H1 (cell line): ENCODE measurements at regions not wholly inside any gene's neighbourhood (a gene's known extent, or its start where the extent isn't known, plus 50 kb on each side); places are given as distances from the start of the nearest gene placed in this dataset.

Source experiments
- CTCF ChIA-PET: fragments of 300-600 bp; sonication (Branson Sonifier 250); formaldehyde crosslinking; loops from one replicate; lab custom pipeline; 2021; ENCODE audit not compliant: partially characterized antibody; lab: Charles Lee
- POLR2A ChIA-PET: fragments of 300-600 bp; sonication (Branson Sonifier 250); formaldehyde crosslinking; loops from one replicate; lab custom pipeline; 2021; ENCODE audit warnings: inconsistent platforms; ENCODE audit not compliant: partially characterized antibody; lab: Charles Lee
- DNase-seq, 2 experiments: peaks; one replicate each; pipeline versions ENCODE4 v3.0.0 to v3.0.0-alpha.2; 2010 to 2022; ENCODE audit warnings: low spot score in 2 of 2, low read depth in 1 of 2, mixed read lengths in 1 of 2
- FAIRE-seq: peaks from 2 replicates; lab custom pipeline; 2011; peaks lifted over from hg19 to GRCh38; lab: Jason Lieb, UNC
- H2AFZ ChIP-seq: 2 replicates; pipeline ENCODE4 v1.8.1; 2012; ENCODE audit warnings: low read length, inconsistent platforms
- H2AK5ac ChIP-seq: 2 replicates; pipeline ENCODE4 v1.6.1; 2013; ENCODE audit warnings: low read depth, low read length
- H2BK120ac ChIP-seq: replicated peaks from 2 replicates; pipeline ENCODE3; 2013; ENCODE audit warnings: low read depth, low read length, inconsistent platforms
- H2BK12ac ChIP-seq: 2 replicates; pipeline ENCODE4 v1.6.1; 2013; ENCODE audit warnings: low read depth, low read length
- H2BK15ac ChIP-seq: 2 replicates; pipeline ENCODE4 v1.6.1; 2013; ENCODE audit warnings: low read length
- H2BK20ac ChIP-seq: 2 replicates; pipeline ENCODE4 v1.6.1; 2013; ENCODE audit warnings: low read length
- H2BK5ac ChIP-seq: 2 replicates; pipeline ENCODE4 v1.6.1; 2013; ENCODE audit warnings: low read depth, low read length
- H3K14ac ChIP-seq: 2 replicates; pipeline ENCODE4 v1.6.1; 2013; ENCODE audit warnings: inconsistent platforms; ENCODE audit not compliant: insufficient read length
- H3K18ac ChIP-seq: 2 replicates; pipeline ENCODE4 v1.6.1; 2013; ENCODE audit warnings: low read length; ENCODE audit errors: extremely low read depth
- H3K23ac ChIP-seq: 2 replicates; pipeline ENCODE4 v1.6.1; 2013; ENCODE audit warnings: inconsistent platforms; ENCODE audit not compliant: insufficient read length
- H3K23me2 ChIP-seq: 2 replicates; pipeline ENCODE4 v1.6.1; 2013; ENCODE audit warnings: low read depth, low read length
- H3K27ac ChIP-seq: 2 replicates; pipeline ENCODE4 v1.6.1; 2011; ENCODE audit warnings: low read depth, low read length, inconsistent platforms
- H3K27me3 ChIP-seq, 4 experiments: replicated peaks in 1 of 4; 1 replicate in 1 of 4; 2 replicates in 3 of 4; pipeline versions ENCODE4 v1.6.1 to v1.8.1; 2011 to 2013; ENCODE audit warnings: low read length in 3 of 4, mild to moderate bottlenecking in 3 of 4, inconsistent platforms in 2 of 4, mixed read lengths in 2 of 4, moderate library complexity in 1 of 4; ENCODE audit not compliant: control insufficient read depth in 3 of 4, insufficient read depth in 3 of 4; ENCODE audit errors: extremely low read depth in 1 of 4
- H3K36me3 ChIP-seq, 4 experiments: 2 replicates each; pipeline versions ENCODE4 v1.6.1 to v1.8.1; 2011 to 2013; ENCODE audit warnings: mild to moderate bottlenecking in 4 of 4, low read length in 3 of 4, moderate library complexity in 2 of 4, control low read depth in 1 of 4, inconsistent platforms in 1 of 4; ENCODE audit not compliant: insufficient read depth in 4 of 4, control insufficient read depth in 2 of 4
- H3K4ac ChIP-seq: replicated peaks from 2 replicates; pipeline ENCODE3; 2013; ENCODE audit warnings: low read length, low read depth, mixed read lengths, inconsistent platforms; ENCODE audit not compliant: insufficient read length
- H3K4me1 ChIP-seq, 4 experiments: replicated peaks in 1 of 4; 1 replicate in 1 of 4; 2 replicates in 3 of 4; pipeline versions ENCODE4 v1.6.1 to v1.8.1; 2011 to 2013; ENCODE audit warnings: low read length in 3 of 4, inconsistent platforms in 2 of 4, mixed read lengths in 1 of 4; ENCODE audit not compliant: insufficient read depth in 4 of 4, control insufficient read depth in 3 of 4
- H3K4me2 ChIP-seq, 2 experiments: 2 replicates each; pipeline versions ENCODE4 v1.6.1 to v1.8.1; 2011 to 2013; ENCODE audit warnings: low read depth in 2 of 2, low read length in 2 of 2, control low read depth in 1 of 2, inconsistent platforms in 1 of 2, mild to moderate bottlenecking in 1 of 2; ENCODE audit not compliant: insufficient read depth in 1 of 2
- H3K4me3 ChIP-seq, 4 experiments: fragments of 200-600, 300-600 bp in 1 of 4; sonication (generic), shearing (Covaris generic), sonication (Bioruptor Twin) in 1 of 4; 2 replicates each; pipeline versions ENCODE4 v1.5.1 to v1.8.1; 2011 to 2016; ENCODE audit warnings: low read length in 4 of 4, low read depth in 3 of 4, control low read depth in 2 of 4, inconsistent platforms in 2 of 4, mild to moderate bottlenecking in 2 of 4, mixed read lengths in 1 of 4, moderate library complexity in 1 of 4; ENCODE audit not compliant: insufficient read depth in 2 of 4; ENCODE audit errors: extremely low read depth in 1 of 4
- H3K56ac ChIP-seq: replicated peaks from 2 replicates; pipeline ENCODE3; 2013; ENCODE audit warnings: low read depth, mild to moderate bottlenecking, mixed read lengths, low read length, inconsistent platforms; ENCODE audit not compliant: insufficient read length
- H3K79me1 ChIP-seq: 2 replicates; pipeline ENCODE4 v1.6.1; 2013; ENCODE audit warnings: low read depth, low read length, control low read depth
- H3K79me2 ChIP-seq, 2 experiments: 2 replicates each; pipeline versions ENCODE4 v1.6.1 to v1.8.1; 2012 to 2013; ENCODE audit warnings: low read length in 2 of 2, mild to moderate bottlenecking in 2 of 2, inconsistent platforms in 1 of 2; ENCODE audit not compliant: insufficient read depth in 2 of 2, control insufficient read depth in 1 of 2
- H3K9ac ChIP-seq, 4 experiments: replicated peaks in 1 of 4; 1 replicate in 1 of 4; 2 replicates in 3 of 4; pipeline versions ENCODE4 v1.6.1 to v1.8.1; 2011 to 2013; ENCODE audit warnings: low read depth in 3 of 4, low read length in 3 of 4, control low read depth in 2 of 4, mild to moderate bottlenecking in 2 of 4, moderate library complexity in 2 of 4, inconsistent platforms in 1 of 4; ENCODE audit errors: extremely low read depth in 1 of 4
- H3K9me3 ChIP-seq, 2 experiments: 2 replicates each; pipeline versions ENCODE4 v1.6.1 to v1.8.1; 2012 to 2013; ENCODE audit warnings: mild to moderate bottlenecking in 2 of 2, moderate library complexity in 2 of 2, control low read depth in 1 of 2, inconsistent platforms in 1 of 2, low read depth in 1 of 2, low read length in 1 of 2, mixed read lengths in 1 of 2; ENCODE audit not compliant: insufficient read depth in 2 of 2
- H4K20me1 ChIP-seq, 2 experiments: replicated peaks in 1 of 2; 2 replicates each; pipeline versions ENCODE3 to v1.8.1; 2011 to 2013; ENCODE audit warnings: inconsistent platforms in 2 of 2, low read length in 2 of 2, mild to moderate bottlenecking in 1 of 2; ENCODE audit not compliant: insufficient read depth in 2 of 2, control insufficient read depth in 1 of 2
- H4K5ac ChIP-seq: 2 replicates; pipeline ENCODE4 v1.6.1; 2013; ENCODE audit warnings: low read length, low read depth, mixed read lengths, inconsistent platforms; ENCODE audit not compliant: insufficient read length
- H4K8ac ChIP-seq: 2 replicates; pipeline ENCODE4 v1.8.0; 2013; ENCODE audit warnings: mild to moderate bottlenecking, moderate library complexity, low read length, inconsistent platforms; ENCODE audit not compliant: insufficient read depth; ENCODE audit errors: extremely low read depth
- H4K91ac ChIP-seq: replicated peaks from 2 replicates; pipeline ENCODE3; 2013; ENCODE audit warnings: low read length, mixed read lengths, inconsistent platforms; ENCODE audit not compliant: insufficient read length
- CHD2 ChIP-seq: IDR thresholded peaks from 2 replicates; pipeline ENCODE4 v1.6.1; 2012; ENCODE audit warnings: low read length, improper control_type of control experiment
- RBBP5 ChIP-seq: IDR thresholded peaks from 2 replicates; pipeline ENCODE4 v1.7.1; 2012; ENCODE audit warnings: low read depth, mild to moderate bottlenecking, inconsistent platforms, low read length, moderate library complexity, borderline replicate concordance
- RFX5 ChIP-seq: IDR thresholded peaks from 2 replicates; pipeline ENCODE4 v1.6.1; 2011; ENCODE audit warnings: low read depth, low read length, improper control_type of control experiment, borderline replicate concordance
- whole genome bisulfite sequencing, 2 experiments: shearing (Covaris generic) in 1 of 2; methylation state at CpG; one replicate each; pipeline versions ENCODE4 v1.1.6 to v1.1.7; 2013 to 2015; ENCODE audit warnings: low lambda C conversion rate in 2 of 2, mixed read lengths in 2 of 2, inconsistent platforms in 1 of 2, low coverage in 1 of 2, missing lambda C conversion rate in 1 of 2; ENCODE audit not compliant: insufficient replicate concordance in 2 of 2, insufficient coverage in 1 of 2, insufficient read length in 1 of 2; ENCODE audit errors: extremely low coverage in 1 of 2, missing lambda C conversion rate in 1 of 2; 5-methylcytosine and 5-hydroxymethylcytosine counted together

- H4K5ac ChIP-seq = no peak overlapping the region
- no peak overlapping the region for H3K4me3 ChIP-seq
- POLR2A ChIA-PET = no interaction called here
- H2BK120ac ChIP-seq = no peak overlapping the region
- no peak overlapping the region for H3K56ac ChIP-seq
- H3K79me1 ChIP-seq = no peaks in the 10 kb centered on the region
- H2AK5ac ChIP-seq = no peak overlapping the region
- no peaks in the 10 kb centered on the region for H3K4me1 ChIP-seq
- no peak overlapping the region for H2BK12ac ChIP-seq
- DNase-seq (no peak), FAIRE-seq (no peak)
- H2BK20ac ChIP-seq = no peak overlapping the region
- no peak overlapping the region for H3K4ac ChIP-seq
- no peak overlapping the region for H3K14ac ChIP-seq
- H3K4me2 ChIP-seq = no peak overlapping the region
- H3K9me3 ChIP-seq = peaks cover 42 to 67% of the 10 kb centered on the region in 2 experiments
- no peaks in the 10 kb centered on the region; a peak in 2 of 8 replicates for H3K36me3 ChIP-seq
- no peaks in the 10 kb centered on the region for H4K20me1 ChIP-seq
- 83% methylated on average over 14 of the region's 14 CpGs; no CpG with 5 or more reads in 1 of the 2 experiments for WGBS, 2 experiments
- H4K8ac ChIP-seq = no peak overlapping the region
- H2BK5ac ChIP-seq = no peak overlapping the region
- no peaks in the 10 kb centered on the region for H3K23me2 ChIP-seq
- H3K18ac ChIP-seq = no peak overlapping the region
- H2BK15ac ChIP-seq = no peak overlapping the region
- no peaks in the 10 kb centered on the region for H3K27me3 ChIP-seq
- H3K9ac ChIP-seq = no peak overlapping the region
- no peak overlapping the region for H2AFZ ChIP-seq
- H3K23ac ChIP-seq = no peak overlapping the region
- no peak overlapping the region for H3K27ac ChIP-seq
- H4K91ac ChIP-seq = no peak overlapping the region
- CTCF ChIA-PET = no interaction called here
- H3K79me2 ChIP-seq = no peaks in the 10 kb centered on the region
- TF ChIP-seq RFX5 (no peak), RBBP5 (no peak), CHD2 (no peak)
Observed at GRCh38 chr7:159200421-159200820, 55.8 kb upstream of the VIPR2 start.
